Bronchial epithelial cell (primary cell): ENCODE measurements at regions not wholly inside any gene's neighbourhood (a gene's known extent, or its start where the extent isn't known, plus 50 kb on each side); places are given as distances from the start of the nearest gene placed in this dataset.
A peak's percentile ranks its signal among the peaks of the same experiment; 100 is the strongest.

Source experiments
- DNase-seq: peaks from one replicate; pipeline ENCODE4 v3.0.0-alpha.2; 2010; ENCODE audit warnings: low read depth
- FAIRE-seq: peaks from 2 replicates; lab custom pipeline; 2011; peaks lifted over from hg19 to GRCh38; lab: Jason Lieb, UNC
- H3K27me3 ChIP-seq: 2 replicates; pipeline ENCODE4 v1.5.1; 2011; ENCODE audit warnings: low read length; ENCODE audit not compliant: control insufficient read depth, insufficient read depth
- H3K36me3 ChIP-seq: 2 replicates; pipeline ENCODE4 v1.5.1; 2011; ENCODE audit warnings: low read length; ENCODE audit not compliant: control insufficient read depth, insufficient read depth
- H3K4me3 ChIP-seq: 2 replicates; pipeline ENCODE4 v1.5.1; 2011; ENCODE audit warnings: mild to moderate bottlenecking, low read depth, low read length, control low read depth
- TF ChIP-seq, protein P1 (sequence below): IDR thresholded peaks from 2 replicates; pipeline ENCODE4 v1.5.1; 2011; ENCODE audit warnings: mild to moderate bottlenecking, moderate library complexity, low read length, control low read depth, inconsistent platforms; ENCODE audit not compliant: insufficient read depth, severe bottlenecking

DNA sequence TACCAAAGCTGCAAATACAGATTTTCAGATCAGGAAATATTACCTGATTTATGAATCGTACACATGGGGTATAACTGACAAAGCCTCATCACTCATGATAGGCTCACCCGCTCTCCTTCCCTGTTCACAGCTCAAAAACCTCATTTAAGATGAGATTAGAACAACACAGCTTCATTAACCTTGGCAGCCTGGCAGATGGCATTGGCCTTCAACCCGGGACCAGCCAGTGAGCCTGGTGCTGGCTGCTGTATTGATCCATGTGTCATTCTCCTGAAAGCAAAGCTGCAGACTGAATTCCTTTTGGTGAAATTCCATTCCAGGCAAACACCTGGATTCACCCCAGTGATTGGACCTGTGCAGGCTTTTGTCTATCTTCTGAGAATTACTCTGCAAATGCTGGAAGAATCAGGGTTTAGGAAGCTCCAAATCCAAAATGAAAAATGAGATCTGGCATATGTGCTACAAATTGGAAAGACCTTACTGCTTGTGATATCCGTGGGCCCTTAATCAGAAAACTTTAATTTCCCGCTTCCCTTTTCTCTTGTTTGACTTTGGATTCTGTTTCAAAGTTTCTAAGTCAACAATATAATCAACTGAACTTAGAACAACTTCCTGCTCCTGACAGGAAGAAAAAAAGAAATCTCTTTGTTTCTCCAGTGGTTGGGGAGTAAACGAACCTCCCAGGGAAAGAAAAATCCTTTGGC is 189.1 kb upstream of the KBTBD8 start:
- H3K4me3 ChIP-seq = no peak overlapping the region
- TF ChIP-seq, protein P1, sequence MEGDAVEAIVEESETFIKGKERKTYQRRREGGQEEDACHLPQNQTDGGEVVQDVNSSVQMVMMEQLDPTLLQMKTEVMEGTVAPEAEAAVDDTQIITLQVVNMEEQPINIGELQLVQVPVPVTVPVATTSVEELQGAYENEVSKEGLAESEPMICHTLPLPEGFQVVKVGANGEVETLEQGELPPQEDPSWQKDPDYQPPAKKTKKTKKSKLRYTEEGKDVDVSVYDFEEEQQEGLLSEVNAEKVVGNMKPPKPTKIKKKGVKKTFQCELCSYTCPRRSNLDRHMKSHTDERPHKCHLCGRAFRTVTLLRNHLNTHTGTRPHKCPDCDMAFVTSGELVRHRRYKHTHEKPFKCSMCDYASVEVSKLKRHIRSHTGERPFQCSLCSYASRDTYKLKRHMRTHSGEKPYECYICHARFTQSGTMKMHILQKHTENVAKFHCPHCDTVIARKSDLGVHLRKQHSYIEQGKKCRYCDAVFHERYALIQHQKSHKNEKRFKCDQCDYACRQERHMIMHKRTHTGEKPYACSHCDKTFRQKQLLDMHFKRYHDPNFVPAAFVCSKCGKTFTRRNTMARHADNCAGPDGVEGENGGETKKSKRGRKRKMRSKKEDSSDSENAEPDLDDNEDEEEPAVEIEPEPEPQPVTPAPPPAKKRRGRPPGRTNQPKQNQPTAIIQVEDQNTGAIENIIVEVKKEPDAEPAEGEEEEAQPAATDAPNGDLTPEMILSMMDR = no peak
- DNase-seq = no peak
- H3K36me3 ChIP-seq = no peaks in the 10 kb centered on the region
- FAIRE-seq = no peak
- H3K27me3 ChIP-seq = no peaks in the 10 kb centered on the region

- DNase-seq (no peak), FAIRE-seq (no peak)
- TF ChIP-seq, protein P1 = no peak
- Histone ChIP-seq H3K4me3 (no peak overlapping the region), H3K27me3 (no peaks in the 10 kb centered on the region), H3K36me3 (no peaks in the 10 kb centered on the region)
These were observed 188.5 kb upstream of the KBTBD8 start for GRCh38 chr3:66809595-66809958.

GRCh38 chr3:66812136-66812535 is 186.0 kb upstream of the KBTBD8 start:
- no peaks in the 10 kb centered on the region for H3K36me3 ChIP-seq
- H3K4me3 ChIP-seq = no peak overlapping the region
- no peaks in the 10 kb centered on the region for H3K27me3 ChIP-seq
- DNase-seq = peak; percentile 48
- TF ChIP-seq, protein P1 = no peak
- FAIRE-seq = no peak

GRCh38 chr3:66812741-66813140 is 185.4 kb upstream of the KBTBD8 start:
- TF ChIP-seq, protein P1 = no peak
- Histone ChIP-seq H3K36me3 (no peaks in the 10 kb centered on the region), H3K4me3 (no peak overlapping the region), H3K27me3 (no peaks in the 10 kb centered on the region)
- DNase-seq (no peak), FAIRE-seq (no peak)

- Histone ChIP-seq H3K36me3 (no peaks in the 10 kb centered on the region), H3K27me3 (no peaks in the 10 kb centered on the region), H3K4me3 (no peak overlapping the region)
- FAIRE-seq = no peak
- peak; percentile 55 for DNase-seq
- TF ChIP-seq, protein P1 = peak; percentile 43
These were observed 181.9 kb upstream of the KBTBD8 start for GRCh38 chr3:66816090-66816761.
